Thyroid gland (tissue), 1 donor: ENCODE measurements at regions not wholly inside any gene's neighbourhood (a gene's known extent, or its start where the extent isn't known, plus 50 kb on each side); places are given as distances from the start of the nearest gene placed in this dataset. TPM values are rescaled to one million over a fixed set of nuclear protein-coding genes. Genes with fewer than 3 reads are reported as not detected.

Experiments used
- small RNA-seq: library from RNA; depleted of rRNA; stranded (forward); fragments of <200 nt; gene quantifications from one replicate; pipeline ENCODE3, GENCODE V24; 2016

Small RNAs in the stretch of these regions (small RNA-seq; reads per million reads assigned to genes)
- gene AC121758.2: not detected
- gene RF00554: not detected
